ENCODE measurements at regions not wholly inside any gene's neighbourhood (a gene's known extent, or its start where the extent isn't known, plus 50 kb on each side); places are given as distances from the start of the nearest gene placed in this dataset.

- DNase-seq (ENCODE audit: extremely low read depth, low read depth, low spot score), result no peak
Observed at GRCh38 chr6:92550501-92550900, 868.9 kb downstream of the EPHA7 start.

- peak; percentile 83 for DNase-seq (ENCODE audit: extremely low read depth, low read depth, low spot score)
Observed at GRCh38 chr6:92545861-92546260, 873.5 kb downstream of the EPHA7 start.

- DNase-seq (ENCODE audit: extremely low read depth, low read depth, low spot score), result no peak
Observed at GRCh38 chr6:92541448-92542060, 877.8 kb downstream of the EPHA7 start.

- DNase-seq (ENCODE audit: extremely low read depth, low read depth, low spot score), result no peak
Observed at GRCh38 chr6:92538926-92539325, 880.4 kb downstream of the EPHA7 start.

- DNase-seq (ENCODE audit: extremely low read depth, low read depth, low spot score), result no peak
Observed at GRCh38 chr6:92538275-92538674, 881.1 kb downstream of the EPHA7 start.

GRCh38 chr6:92534109-92534508 lies 885.2 kb downstream of the EPHA7 start:
- DNase-seq (ENCODE audit: extremely low read depth, low read depth, low spot score), result no peak

GRCh38 chr6:92522589-92522988 lies 896.8 kb downstream of the EPHA7 start:
- DNase-seq (ENCODE audit: extremely low read depth, low read depth, low spot score), result no peak

- DNase-seq (ENCODE audit: extremely low read depth, low read depth, low spot score), result peak; percentile 77
Observed at GRCh38 chr6:92521553-92521952, 897.8 kb downstream of the EPHA7 start.

DNA sequence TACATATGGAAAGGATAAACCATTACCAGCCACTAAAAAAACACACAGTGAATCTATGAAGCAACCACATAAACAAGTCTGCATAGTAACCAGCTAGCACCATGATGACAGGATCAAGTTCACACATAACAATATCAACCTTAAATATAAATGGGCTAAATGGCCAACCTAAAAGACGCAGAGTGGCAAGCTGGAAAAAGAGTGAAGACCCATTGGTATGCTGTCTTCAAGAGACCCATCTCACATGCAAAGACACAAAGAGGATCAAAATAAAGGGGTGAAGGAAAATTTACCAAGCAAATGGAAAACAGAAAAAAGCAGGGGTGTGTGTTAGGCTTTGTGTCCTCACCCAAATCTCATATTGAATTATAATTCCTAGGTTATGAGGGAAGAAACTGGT lies 909.2 kb downstream of the EPHA7 start:
- no peak for DNase-seq (ENCODE audit: extremely low read depth, low read depth, low spot score)

GRCh38 chr6:92507552-92507951 lies 911.8 kb downstream of the EPHA7 start:
- no peak for DNase-seq (ENCODE audit: extremely low read depth, low read depth, low spot score)

DNA sequence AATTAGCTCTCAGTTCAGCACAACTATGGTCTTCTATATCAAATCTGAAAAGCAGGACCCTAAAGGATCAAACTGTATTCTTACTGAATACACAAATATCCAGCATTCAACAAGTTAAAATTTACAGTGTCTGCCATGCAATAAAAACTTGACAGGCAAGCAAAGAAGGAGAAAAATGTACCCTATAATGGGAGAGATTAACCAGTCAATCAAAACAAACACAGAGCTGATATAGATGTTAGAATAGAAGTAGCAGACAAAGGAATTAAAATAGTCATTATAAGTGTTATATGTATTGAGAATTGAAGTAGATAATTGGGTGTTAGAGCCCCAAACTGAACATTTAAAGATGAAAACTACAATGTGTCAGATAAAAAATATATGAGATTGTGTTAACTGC lies 914.9 kb downstream of the EPHA7 start:
- DNase-seq (ENCODE audit: extremely low read depth, low read depth, low spot score), result no peak

DNA sequence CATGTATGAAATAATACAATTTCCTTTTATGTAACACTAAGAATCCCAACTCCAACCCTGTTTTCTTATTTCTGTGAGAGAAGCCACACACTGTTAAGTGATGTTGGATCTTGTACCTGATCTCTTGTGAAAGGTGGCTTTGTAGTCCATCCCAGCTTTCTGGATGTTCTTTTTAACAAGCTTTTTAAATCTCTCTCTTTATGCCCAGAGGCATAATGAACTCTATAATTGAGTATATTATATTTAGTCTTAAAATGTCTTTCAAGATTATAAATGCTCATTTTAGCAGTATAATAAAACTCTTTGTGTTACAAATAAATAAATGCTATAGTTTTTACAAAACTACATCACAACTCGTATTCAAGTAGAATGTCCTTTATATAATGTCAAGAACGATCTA lies 922.1 kb downstream of the EPHA7 start:
- no peak for DNase-seq (ENCODE audit: extremely low read depth, low read depth, low spot score)

DNA sequence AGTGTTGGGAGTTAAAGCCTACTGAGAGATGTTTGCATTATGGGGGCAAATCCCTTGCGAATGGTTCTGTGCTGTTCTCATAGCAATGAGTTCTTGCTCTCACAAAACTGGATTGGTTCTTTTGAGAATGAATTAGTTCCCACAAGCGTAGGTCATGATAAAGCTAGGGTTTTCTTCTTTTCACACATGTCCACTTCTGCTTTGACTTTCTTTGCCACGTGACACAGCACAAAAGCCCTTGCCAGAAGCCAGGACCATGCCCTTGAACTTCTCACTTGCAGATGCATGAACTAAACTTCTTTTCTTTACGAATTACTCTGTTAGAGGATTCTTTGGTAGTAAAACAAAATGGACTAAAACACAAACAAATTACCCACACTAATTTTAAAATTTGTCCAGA lies 922.8 kb downstream of the EPHA7 start:
- no peak for DNase-seq (ENCODE audit: extremely low read depth, low read depth, low spot score)

DNA sequence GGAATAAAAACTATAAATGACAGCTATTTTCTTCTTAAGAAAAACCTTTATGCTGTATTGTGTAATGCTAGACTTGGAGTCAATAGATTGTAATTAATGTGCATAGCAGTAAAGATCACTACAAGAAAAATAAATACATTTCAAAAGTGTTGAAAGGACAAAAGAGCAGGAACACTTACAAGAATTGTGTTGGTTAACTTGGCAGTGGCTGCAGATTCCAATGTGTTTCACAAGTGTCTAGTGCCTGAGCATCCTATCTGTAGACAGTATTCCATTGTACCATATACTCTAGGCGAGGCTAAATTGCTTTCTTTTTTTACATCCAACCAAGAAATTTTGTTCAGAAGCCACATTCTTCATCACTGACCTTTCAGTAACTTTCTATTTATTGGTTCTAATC lies 924.1 kb downstream of the EPHA7 start:
- no peak for DNase-seq (ENCODE audit: extremely low read depth, low read depth, low spot score)

GRCh38 chr6:92485487-92485886 lies 933.9 kb downstream of the EPHA7 start:
- no peak for DNase-seq (ENCODE audit: extremely low read depth, low read depth, low spot score)

- no peak for DNase-seq (ENCODE audit: extremely low read depth, low read depth, low spot score)
Observed at GRCh38 chr6:92479831-92480230, 939.5 kb downstream of the EPHA7 start.

GRCh38 chr6:92473056-92473455 lies 946.3 kb downstream of the EPHA7 start:
- no peak for DNase-seq (ENCODE audit: extremely low read depth, low read depth, low spot score)

DNA sequence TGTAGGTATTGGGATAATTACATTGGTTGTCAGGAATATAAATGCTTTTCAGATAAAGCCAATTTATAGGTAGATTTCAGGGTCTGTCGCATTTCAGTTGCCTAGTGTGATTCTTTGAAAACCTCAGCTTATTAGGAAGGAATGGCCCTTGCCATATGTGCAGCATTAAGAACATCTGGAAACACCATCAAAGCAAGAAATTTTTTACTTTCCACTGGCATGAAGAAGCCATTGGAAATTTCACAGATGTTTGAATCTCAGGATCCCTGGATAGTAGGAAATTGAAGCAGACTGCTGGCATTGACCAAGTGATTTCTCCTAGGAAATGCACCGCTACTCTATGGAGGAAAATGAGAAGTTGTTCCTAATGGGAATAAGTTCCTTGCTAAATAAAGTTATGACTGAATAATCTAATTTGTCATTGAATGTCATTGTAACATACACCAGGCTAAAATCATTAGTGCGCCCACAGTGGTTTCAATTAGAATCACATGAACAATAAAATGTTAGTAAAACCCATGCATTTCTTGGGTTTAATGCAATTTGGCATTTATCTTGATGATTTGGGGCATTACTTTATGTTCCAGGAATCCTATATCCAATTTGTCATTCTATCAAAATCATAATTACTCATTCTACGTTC lies 950.1 kb downstream of the EPHA7 start:
- no peak for DNase-seq (ENCODE audit: extremely low read depth, low read depth, low spot score)

GRCh38 chr6:92468066-92468465 lies 951.3 kb downstream of the EPHA7 start:
- DNase-seq (ENCODE audit: extremely low read depth, low read depth, low spot score), result no peak

GRCh38 chr6:92460133-92460532 lies 959.2 kb downstream of the EPHA7 start:
- no peak for DNase-seq (ENCODE audit: extremely low read depth, low read depth, low spot score)

- DNase-seq (ENCODE audit: extremely low read depth, low read depth, low spot score), result no peak
Observed at GRCh38 chr6:92459606-92460005, 959.8 kb downstream of the EPHA7 start.

- DNase-seq (ENCODE audit: extremely low read depth, low read depth, low spot score), result no peak
Observed at GRCh38 chr6:92446052-92446451, 973.3 kb downstream of the EPHA7 start.

DNA sequence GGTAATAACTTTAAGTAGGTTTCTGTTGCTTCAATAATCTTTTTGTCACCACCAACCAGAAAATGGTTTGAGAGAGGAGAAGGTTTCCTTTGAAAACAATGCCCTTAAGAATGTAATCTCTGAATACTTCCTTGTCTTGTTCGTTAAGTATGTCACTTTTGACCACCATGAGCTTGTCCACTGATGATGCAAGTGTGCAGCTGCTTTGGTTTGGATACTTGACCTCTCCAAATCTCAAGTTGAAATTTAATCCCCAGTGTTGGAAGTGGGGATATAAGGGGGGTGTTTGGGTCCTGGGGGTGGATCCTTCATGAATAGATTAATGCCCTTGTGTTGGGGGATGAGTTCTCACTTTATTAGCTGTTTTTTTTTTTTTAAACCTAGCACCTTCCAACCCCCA lies 985.4 kb downstream of the EPHA7 start:
- DNase-seq (ENCODE audit: extremely low read depth, low read depth, low spot score), result no peak
